ENCODE measurements at regions not wholly inside any gene's neighbourhood (a gene's known extent, or its start where the extent isn't known, plus 50 kb on each side); places are given as distances from the start of the nearest gene placed in this dataset.

GRCh38 chr12:91968076-91968776 lies 177.4 kb downstream of the BTG1 start:
- TF ChIP-seq, protein P1, sequence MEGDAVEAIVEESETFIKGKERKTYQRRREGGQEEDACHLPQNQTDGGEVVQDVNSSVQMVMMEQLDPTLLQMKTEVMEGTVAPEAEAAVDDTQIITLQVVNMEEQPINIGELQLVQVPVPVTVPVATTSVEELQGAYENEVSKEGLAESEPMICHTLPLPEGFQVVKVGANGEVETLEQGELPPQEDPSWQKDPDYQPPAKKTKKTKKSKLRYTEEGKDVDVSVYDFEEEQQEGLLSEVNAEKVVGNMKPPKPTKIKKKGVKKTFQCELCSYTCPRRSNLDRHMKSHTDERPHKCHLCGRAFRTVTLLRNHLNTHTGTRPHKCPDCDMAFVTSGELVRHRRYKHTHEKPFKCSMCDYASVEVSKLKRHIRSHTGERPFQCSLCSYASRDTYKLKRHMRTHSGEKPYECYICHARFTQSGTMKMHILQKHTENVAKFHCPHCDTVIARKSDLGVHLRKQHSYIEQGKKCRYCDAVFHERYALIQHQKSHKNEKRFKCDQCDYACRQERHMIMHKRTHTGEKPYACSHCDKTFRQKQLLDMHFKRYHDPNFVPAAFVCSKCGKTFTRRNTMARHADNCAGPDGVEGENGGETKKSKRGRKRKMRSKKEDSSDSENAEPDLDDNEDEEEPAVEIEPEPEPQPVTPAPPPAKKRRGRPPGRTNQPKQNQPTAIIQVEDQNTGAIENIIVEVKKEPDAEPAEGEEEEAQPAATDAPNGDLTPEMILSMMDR (IDR thresholded peaks at IDR 0.05), result no peak
- no peak for TF ChIP-seq POLR2AphosphoS5 (IDR thresholded peaks at IDR 0.05; ENCODE audit: insufficient read depth in 1 of 2, low read depth in 1 of 2)
